Cardiac muscle cell (in vitro differentiated cells and primary cell): ENCODE measurements at regions not wholly inside any gene's neighbourhood (a gene's known extent, or its start where the extent isn't known, plus 50 kb on each side); places are given as distances from the start of the nearest gene placed in this dataset.

ENCODE experiments used
- DNase-seq, 2 donors: peaks; one replicate each; pipeline versions ENCODE4 v3.0.0 to v3.0.0-alpha.2; 2010 to 2017; ENCODE audit warnings: low read depth in 1 of 2, low spot score in 1 of 2
- H3K27ac ChIP-seq: fragments of 200-600 bp; sonication (generic); 2 replicates; pipeline ENCODE4 v1.5.1; 2016
- H3K27me3 ChIP-seq: fragments of 200-600 bp; sonication (generic); 2 replicates; pipeline ENCODE4 v1.6.0; 2016; ENCODE audit warnings: control low read depth
- H3K36me3 ChIP-seq: fragments of 200-600 bp; sonication (generic); 2 replicates; pipeline ENCODE4 v1.5.1; 2016; ENCODE audit warnings: control low read depth
- H3K4me1 ChIP-seq: fragments of 200-600 bp; sonication (generic); 2 replicates; pipeline ENCODE4 v1.8.1; 2017; ENCODE audit warnings: low read depth, mild to moderate bottlenecking, mixed run types
- H3K4me3 ChIP-seq: fragments of 200-600 bp; sonication (generic); 2 replicates; pipeline ENCODE4 v1.5.1; 2016; ENCODE audit warnings: mild to moderate bottlenecking
- H3K9me3 ChIP-seq: fragments of 200-600 bp; sonication (generic); 2 replicates; pipeline ENCODE4 v1.5.1; 2017; ENCODE audit warnings: low read depth, mild to moderate bottlenecking, control low read depth
- CTCF ChIP-seq: IDR thresholded peaks from 2 replicates; pipeline ENCODE4 v1.5.1; 2012; ENCODE audit warnings: low read depth, mild to moderate bottlenecking, low read length

- no peak for DNase-seq
- peaks cover 5% of the 10 kb centered on the region for H3K27me3 ChIP-seq
- no peak for TF ChIP-seq CTCF
Observed at GRCh38 chr19:32097620-32098019, 247.8 kb upstream of the ZNF507 start.

GRCh38 chr19:32098968-32099367 lies 246.4 kb upstream of the ZNF507 start:
- Histone ChIP-seq H3K27ac (no peak overlapping the region), H3K27me3 (peaks cover 5% of the 10 kb centered on the region), H3K9me3 (no peaks in the 10 kb centered on the region), H3K36me3 (no peaks in the 10 kb centered on the region), H3K4me1 (no peaks in the 10 kb centered on the region), H3K4me3 (no peak overlapping the region)
- no peak for TF ChIP-seq CTCF
- DNase-seq = no peak

More at GRCh38 chr19:32097620-32098019, 247.8 kb upstream of the ZNF507 start:
- no peak overlapping the region for H3K27ac ChIP-seq
- H3K36me3 ChIP-seq = no peaks in the 10 kb centered on the region
- H3K4me1 ChIP-seq = no peaks in the 10 kb centered on the region
- H3K4me3 ChIP-seq = no peak overlapping the region
- H3K9me3 ChIP-seq = no peaks in the 10 kb centered on the region

- Histone ChIP-seq H3K36me3 (no peaks in the 10 kb centered on the region), H3K4me3 (no peak overlapping the region), H3K27ac (no peak overlapping the region)
Observed at GRCh38 chr19:32101206-32101605, 244.2 kb upstream of the ZNF507 start.

GRCh38 chr19:32103541-32103940 lies 241.9 kb upstream of the ZNF507 start:
- H3K27me3 ChIP-seq = no peaks in the 10 kb centered on the region
- no peaks in the 10 kb centered on the region for H3K4me1 ChIP-seq
- no peak overlapping the region for H3K27ac ChIP-seq
- no peak for TF ChIP-seq CTCF
- H3K4me3 ChIP-seq = no peak overlapping the region
- no peak for DNase-seq
- H3K36me3 ChIP-seq = no peaks in the 10 kb centered on the region
- H3K9me3 ChIP-seq = no peaks in the 10 kb centered on the region

More at GRCh38 chr19:32101206-32101605, 244.2 kb upstream of the ZNF507 start:
- TF ChIP-seq CTCF = no peak
- no peaks in the 10 kb centered on the region for H3K27me3 ChIP-seq
- no peaks in the 10 kb centered on the region for H3K9me3 ChIP-seq
- no peaks in the 10 kb centered on the region for H3K4me1 ChIP-seq
- no peak for DNase-seq

GRCh38 chr19:32104153-32104849 lies 241.1 kb upstream of the ZNF507 start:
- Histone ChIP-seq H3K27me3 (no peaks in the 10 kb centered on the region), H3K4me1 (no peaks in the 10 kb centered on the region), H3K36me3 (no peaks in the 10 kb centered on the region), H3K27ac (no peak overlapping the region), H3K4me3 (no peak overlapping the region), H3K9me3 (no peaks in the 10 kb centered on the region)
- peak; percentile 4 to 17 for DNase-seq
- TF ChIP-seq CTCF = no peak
